Upper lobe of left lung (tissue), 6 donors: ENCODE measurements at regions not wholly inside any gene's neighbourhood (a gene's known extent, or its start where the extent isn't known, plus 50 kb on each side); places are given as distances from the start of the nearest gene placed in this dataset.

Source experiments
- ATAC-seq, 2 donors: fragments of 200-7000 bp; cut with Tn5 transposase; one replicate each; pipeline ENCODE4 v1.9.1; 2022; ENCODE audit warnings: mild to moderate bottlenecking in 2 of 2, moderate library complexity in 2 of 2; ENCODE audit not compliant: low FRiP score in 2 of 2
- DNase-seq, 2 donors: peaks; one replicate each; pipeline ENCODE4 v3.0.0-alpha.2; 2019 to 2020
- H3K27ac ChIP-seq, 4 donors: fragments of 200-600 bp; sonication (generic); one replicate each; pipeline ENCODE4 v1.5.1; 2016 to 2019
- H3K27me3 ChIP-seq, 4 donors: fragments of 200-600 bp; sonication (generic); one replicate each; pipeline ENCODE4 v1.5.1; 2017 to 2019
- H3K36me3 ChIP-seq, 4 donors: fragments of 200-600 bp; sonication (generic); one replicate each; pipeline ENCODE4 v1.5.1; 2016 to 2019
- H3K4me1 ChIP-seq, 4 donors: fragments of 200-600 bp; sonication (generic); one replicate each; pipeline ENCODE4 v1.5.1; 2018 to 2019
- H3K4me3 ChIP-seq, 4 donors: fragments of 200-600 bp; sonication (generic); one replicate each; pipeline ENCODE4 v1.5.1; 2017 to 2019; ENCODE audit warnings: mild to moderate bottlenecking in 2 of 4, moderate library complexity in 1 of 4
- H3K9me3 ChIP-seq, 4 donors: fragments of 200-600 bp; sonication (generic); one replicate each; pipeline ENCODE4 v1.5.1; 2018 to 2019
- EP300 ChIP-seq, 4 donors: sonication (generic); formaldehyde crosslinking; IDR thresholded peaks; one replicate each; pipeline ENCODE4 v1.5.1; 2017; ENCODE audit warnings: antibody characterized with exemption in 4 of 4, control low read depth in 2 of 4
- POLR2A ChIP-seq, 4 donors: fragments of 450-650 bp; IDR thresholded peaks; one replicate each; pipeline ENCODE4 v1.5.1; 2016 to 2017; ENCODE audit warnings: antibody characterized with exemption in 4 of 4, mild to moderate bottlenecking in 2 of 4
- POLR2AphosphoS5 ChIP-seq, 2 donors: sonication (generic); formaldehyde crosslinking; IDR thresholded peaks; one replicate each; pipeline ENCODE4 v1.5.1; 2017; ENCODE audit warnings: antibody characterized with exemption in 2 of 2
- WGBS, 2 donors: methylation state at CpG; one replicate each; pipeline ENCODE4 v1.1.5; 2017 to 2018; 5-methylcytosine and 5-hydroxymethylcytosine counted together
- TF ChIP-seq, protein P1 (sequence below), 6 experiments: fragments of 450-650 bp in 4 of 6; fragments of 200-600 bp in 2 of 6; sonication (generic) in 2 of 6; IDR thresholded peaks; one replicate each; pipeline ENCODE4 v1.5.1; 2016 to 2019; ENCODE audit warnings: antibody characterized with exemption in 6 of 6
- donor health status: DM: no; HTN: no; CAD: no; lungs with moderate emphysema.
- donor health status: DM: no; HTN: yes; CAD: no; lungs with severe emphysema.

DNA sequence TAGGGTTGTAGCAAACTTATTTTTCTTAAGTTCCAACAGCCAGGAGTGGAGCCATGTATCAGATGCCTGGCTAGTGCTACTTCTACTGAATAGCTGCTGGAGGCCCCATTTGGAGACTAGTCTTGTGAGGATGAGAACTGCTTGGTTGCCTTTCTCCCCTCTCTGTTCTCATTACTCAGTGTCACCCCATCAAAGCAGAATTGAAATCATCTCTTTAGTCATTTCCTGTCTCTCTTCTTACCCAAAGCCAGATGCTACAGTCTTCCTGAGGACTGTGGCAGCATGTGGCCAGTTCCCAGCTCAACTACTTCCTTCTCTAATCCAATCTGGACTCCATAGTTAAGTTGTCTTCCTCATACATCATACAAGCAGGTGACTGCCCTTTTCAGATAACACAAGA, 197.5 kb downstream of the BRINP2 start:
- H3K27ac ChIP-seq, result no peak overlapping the region
- no peak overlapping the region for H3K4me3 ChIP-seq
- no peaks in the 10 kb centered on the region for H3K36me3 ChIP-seq
- DNase-seq (no peak), ATAC-seq (no peak)
- TF ChIP-seq POLR2AphosphoS5 (IDR thresholded peaks at IDR 0.05) (no peak), EP300 (IDR thresholded peaks at IDR 0.05) (no peak), POLR2A (IDR thresholded peaks at IDR 0.05) (no peak)
- TF ChIP-seq, protein P1, sequence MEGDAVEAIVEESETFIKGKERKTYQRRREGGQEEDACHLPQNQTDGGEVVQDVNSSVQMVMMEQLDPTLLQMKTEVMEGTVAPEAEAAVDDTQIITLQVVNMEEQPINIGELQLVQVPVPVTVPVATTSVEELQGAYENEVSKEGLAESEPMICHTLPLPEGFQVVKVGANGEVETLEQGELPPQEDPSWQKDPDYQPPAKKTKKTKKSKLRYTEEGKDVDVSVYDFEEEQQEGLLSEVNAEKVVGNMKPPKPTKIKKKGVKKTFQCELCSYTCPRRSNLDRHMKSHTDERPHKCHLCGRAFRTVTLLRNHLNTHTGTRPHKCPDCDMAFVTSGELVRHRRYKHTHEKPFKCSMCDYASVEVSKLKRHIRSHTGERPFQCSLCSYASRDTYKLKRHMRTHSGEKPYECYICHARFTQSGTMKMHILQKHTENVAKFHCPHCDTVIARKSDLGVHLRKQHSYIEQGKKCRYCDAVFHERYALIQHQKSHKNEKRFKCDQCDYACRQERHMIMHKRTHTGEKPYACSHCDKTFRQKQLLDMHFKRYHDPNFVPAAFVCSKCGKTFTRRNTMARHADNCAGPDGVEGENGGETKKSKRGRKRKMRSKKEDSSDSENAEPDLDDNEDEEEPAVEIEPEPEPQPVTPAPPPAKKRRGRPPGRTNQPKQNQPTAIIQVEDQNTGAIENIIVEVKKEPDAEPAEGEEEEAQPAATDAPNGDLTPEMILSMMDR (IDR thresholded peaks at IDR 0.05), result no peak
- no peaks in the 10 kb centered on the region for H3K27me3 ChIP-seq
- no peaks in the 10 kb centered on the region for H3K9me3 ChIP-seq
- H3K4me1 ChIP-seq, result no peaks in the 10 kb centered on the region

DNA sequence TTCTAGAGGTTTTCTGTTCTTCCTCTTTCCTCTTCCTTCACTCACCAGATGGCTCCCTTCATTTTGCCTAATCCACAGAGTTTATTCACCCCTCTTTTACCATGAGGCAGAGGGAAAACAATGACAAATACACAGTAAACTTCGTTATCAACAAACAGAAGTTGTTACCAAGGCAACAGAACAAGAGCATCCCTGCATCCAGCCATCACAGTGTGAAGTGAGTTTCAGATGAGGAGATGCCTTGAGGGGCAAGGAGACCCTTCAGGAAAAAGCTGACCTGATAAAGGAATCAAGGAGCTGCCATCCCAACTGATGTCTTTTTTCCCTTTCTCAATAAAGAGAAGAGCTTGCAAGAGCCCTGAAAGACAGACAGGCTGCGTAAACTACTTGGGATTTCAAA, 195.3 kb downstream of the BRINP2 start:
- Histone ChIP-seq H3K4me1 (no peaks in the 10 kb centered on the region), H3K9me3 (no peaks in the 10 kb centered on the region), H3K36me3 (no peaks in the 10 kb centered on the region), H3K27ac (no peak overlapping the region), H3K27me3 (no peaks in the 10 kb centered on the region), H3K4me3 (no peak overlapping the region)
- ATAC-seq (no peak), DNase-seq (no peak)
- TF ChIP-seq EP300 (IDR thresholded peaks at IDR 0.05), result no peak
- no peak for TF ChIP-seq POLR2AphosphoS5 (IDR thresholded peaks at IDR 0.05)
- TF ChIP-seq, protein P1 (IDR thresholded peaks at IDR 0.05), result no peak
- TF ChIP-seq POLR2A (IDR thresholded peaks at IDR 0.05), result no peak
- WGBS, 2 donors, result 66 to 75% methylated on average over 2 of the region's 2 CpGs

DNA sequence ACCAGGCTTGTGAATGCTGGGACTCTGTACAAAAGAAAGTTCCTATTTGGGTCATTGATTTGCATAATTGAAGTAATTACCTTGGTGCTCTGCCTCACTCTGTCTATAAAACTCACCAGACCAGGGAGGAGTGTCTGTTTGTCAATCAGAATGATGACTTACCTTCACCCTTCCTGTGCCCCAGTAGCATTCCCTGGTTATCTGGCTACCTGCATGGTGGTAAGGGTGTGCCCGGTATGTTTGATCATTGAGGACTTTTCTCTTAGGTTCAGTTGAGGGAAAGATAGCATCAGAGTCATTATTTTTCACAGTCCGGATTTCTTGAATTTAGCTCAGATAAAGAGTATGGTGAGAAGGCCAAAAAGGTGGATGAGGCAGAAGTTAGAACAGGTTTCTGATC, 190.0 kb downstream of the BRINP2 start:
- Histone ChIP-seq H3K36me3 (no peaks in the 10 kb centered on the region), H3K9me3 (no peaks in the 10 kb centered on the region), H3K4me3 (no peak overlapping the region), H3K4me1 (no peaks in the 10 kb centered on the region), H3K27ac (no peak overlapping the region), H3K27me3 (no peaks in the 10 kb centered on the region)
- WGBS, 2 donors, result 90% methylated on average over 2 of the region's 2 CpGs
- DNase-seq (no peak), ATAC-seq (no peak)
- TF ChIP-seq, protein P1 (IDR thresholded peaks at IDR 0.05), result no peak
- TF ChIP-seq POLR2AphosphoS5 (IDR thresholded peaks at IDR 0.05), result no peak
- TF ChIP-seq POLR2A (IDR thresholded peaks at IDR 0.05), result no peak
- no peak for TF ChIP-seq EP300 (IDR thresholded peaks at IDR 0.05)

DNA sequence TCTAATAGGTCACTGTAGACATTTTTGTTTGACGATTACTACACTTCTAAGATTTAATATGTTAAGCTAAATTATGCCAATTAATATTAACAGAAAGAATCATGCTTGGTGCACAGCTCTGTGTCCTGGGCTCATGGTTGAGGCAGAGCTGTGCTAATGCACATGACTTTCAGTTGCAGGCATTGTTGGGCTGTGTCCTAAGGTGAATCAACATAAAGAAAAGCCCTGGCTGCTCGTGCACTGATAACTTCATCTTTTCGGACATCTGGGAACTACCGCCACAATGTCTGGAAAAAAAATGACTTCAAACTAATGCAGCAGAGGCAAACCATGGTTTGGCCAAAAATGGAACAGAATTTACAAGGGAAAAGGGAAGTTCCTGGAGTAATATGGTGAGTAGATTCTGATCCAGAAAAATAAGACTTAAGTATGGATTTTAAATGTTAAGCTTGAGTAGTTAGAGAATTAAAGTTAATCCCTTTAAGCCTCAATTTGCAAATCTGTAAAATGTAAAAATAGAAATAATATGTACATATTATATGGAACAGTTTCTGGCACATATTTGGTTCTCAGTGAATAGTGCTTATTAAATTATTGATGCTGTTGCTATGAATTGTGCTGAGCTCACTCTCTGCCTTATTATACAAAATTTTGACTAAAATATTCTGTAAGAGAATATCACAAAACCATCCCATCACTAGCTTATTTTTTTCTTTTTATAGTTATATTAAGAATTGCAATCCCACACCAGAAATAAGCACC, 186.1 kb downstream of the BRINP2 start:
- H3K4me3 ChIP-seq, result no peak overlapping the region
- H3K27ac ChIP-seq, result no peak overlapping the region
- no peaks in the 10 kb centered on the region for H3K4me1 ChIP-seq
- no peaks in the 10 kb centered on the region for H3K9me3 ChIP-seq
- ATAC-seq (no peak), DNase-seq (no peak)
- no peaks in the 10 kb centered on the region for H3K36me3 ChIP-seq
- 66 to 82% methylated on average over 4 of the region's 4 CpGs for WGBS, 2 donors
- H3K27me3 ChIP-seq, result no peaks in the 10 kb centered on the region
- TF ChIP-seq, protein P1 (IDR thresholded peaks at IDR 0.05), result no peak
- TF ChIP-seq POLR2AphosphoS5 (IDR thresholded peaks at IDR 0.05), result no peak
- TF ChIP-seq EP300 (IDR thresholded peaks at IDR 0.05), result no peak
- TF ChIP-seq POLR2A (IDR thresholded peaks at IDR 0.05), result no peak

DNA sequence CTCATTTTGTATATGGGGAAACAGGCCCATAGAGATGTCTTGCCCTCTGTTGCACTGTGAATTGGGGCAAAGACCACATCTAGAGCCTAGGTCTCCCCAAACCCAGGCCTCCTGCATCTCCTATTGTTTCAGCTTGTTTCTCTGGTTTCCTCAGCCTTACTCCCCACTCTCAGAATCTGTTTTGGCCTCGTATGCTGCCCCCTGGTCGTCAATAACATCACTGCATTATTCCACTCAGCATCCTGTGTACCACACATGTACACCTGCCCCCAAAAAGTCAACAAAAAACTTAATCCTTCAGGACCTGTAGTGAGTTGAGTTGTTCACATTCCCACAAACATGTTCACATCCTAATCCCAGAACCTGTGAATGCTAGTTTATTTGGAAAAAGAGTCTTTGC, 184.8 kb downstream of the BRINP2 start:
- no peaks in the 10 kb centered on the region for H3K9me3 ChIP-seq
- no peaks in the 10 kb centered on the region for H3K36me3 ChIP-seq
- H3K27ac ChIP-seq, result no peak overlapping the region
- TF ChIP-seq POLR2A (IDR thresholded peaks at IDR 0.05), result no peak
- TF ChIP-seq, protein P1 (IDR thresholded peaks at IDR 0.05), result peak in 3 of 6 experiments; percentile 26 to 36 (median 27)
- no peak for TF ChIP-seq POLR2AphosphoS5 (IDR thresholded peaks at IDR 0.05)
- TF ChIP-seq EP300 (IDR thresholded peaks at IDR 0.05), result no peak
- H3K4me3 ChIP-seq, result no peak overlapping the region
- 23 to 28% methylated on average over 2 of the region's 2 CpGs for WGBS, 2 donors
- ATAC-seq (no peak), DNase-seq (no peak)
- H3K27me3 ChIP-seq, result no peaks in the 10 kb centered on the region
- H3K4me1 ChIP-seq, result peaks cover 0 to 7% (median 2%) of the 10 kb centered on the region in 4 donors
